ENCODE measurements at regions not wholly inside any gene's neighbourhood (a gene's known extent, or its start where the extent isn't known, plus 50 kb on each side); places are given as distances from the start of the nearest gene placed in this dataset.
A peak's percentile ranks its signal among the peaks of the same experiment; 100 is the strongest.

- Histone ChIP-seq H3K9ac (ENCODE audit: insufficient read depth in 1 of 2, low read depth in 2 of 2, low read length in 2 of 2) (no peak overlapping the region), H3K36me3 (ENCODE audit: control insufficient read depth, insufficient read depth, low read length) (no peaks in the 10 kb centered on the region), H4K20me1 (replicated peaks; ENCODE audit: control insufficient read depth, insufficient read depth, low read length) (no peaks in the 10 kb centered on the region), H3K27me3 (ENCODE audit: control insufficient read depth in 2 of 2, insufficient read depth in 2 of 2, low read length in 2 of 2) (peaks cover 5 to 17% of the 10 kb centered on the region in 2 experiments; a peak in 3 of 5 replicates), H3K27ac (ENCODE audit: extremely low read depth, low read depth, low read length) (no peak overlapping the region), H3K4me1 (replicated peaks in 1 of 2; ENCODE audit: control insufficient read depth in 2 of 2, insufficient read depth in 2 of 2, low read length in 2 of 2) (peaks cover 0 to 2% of the 10 kb centered on the region in 2 experiments; a peak in 1 of 5 replicates), H3K79me2 (ENCODE audit: control insufficient read depth, insufficient read depth, low read length) (no peaks in the 10 kb centered on the region), H3K9me3 (replicated peaks; ENCODE audit: control insufficient read depth, insufficient read depth, low read depth, low read length) (no peaks in the 10 kb centered on the region), H3K9me1 (ENCODE audit: control insufficient read depth, insufficient read depth, low read length) (no peaks in the 10 kb centered on the region), H3K4me3 (no peak overlapping the region), H2AFZ (ENCODE audit: low read depth, low read length) (no peak overlapping the region), H3K4me2 (ENCODE audit: insufficient read depth, low read length) (no peak overlapping the region)
- ChIA-PET POLR2A (no interaction called here), CTCF (ENCODE audit: low intra/inter-chr PET ratio) (no interaction called here)
- no TSS peak for BruUV-seq (replicated peaks)
- no peak for DNase-seq (ENCODE audit: extremely low read depth in 1 of 4, low spot score in 3 of 4)
- ATAC-seq: peak; percentile 76
- FAIRE-seq: no peak
- intact Hi-C loops (cut with micrococcal nuclease): no loop called here
- WGBS (ENCODE audit: insufficient coverage, low coverage, missing lambda C conversion rate): 3% methylated on average over 6 of the region's 8 CpGs
- in situ Hi-C loops (cut with MboI): no loop called here
- TF ChIP-seq CHD2 (IDR thresholded peaks at IDR 0.05; ENCODE audit: low read depth, low read length) (no peak), ZNF551 (CRISPR knock-in tag; IDR thresholded peaks at IDR 0.05) (no peak), RAD21 (CRISPR knock-in tag; conservative IDR thresholded peaks at IDR 0.05 in 1 of 2, IDR thresholded peaks at IDR 0.05 in 1 of 2) (0 out of 4 replicates have a peak, but pooled peaks of 1 of the 2 experiments have one; percentile 7), ZNF609 (CRISPR knock-in tag; IDR thresholded peaks at IDR 0.05; ENCODE audit: borderline replicate concordance) (no peak)
- TF ChIP-seq, protein P1, sequence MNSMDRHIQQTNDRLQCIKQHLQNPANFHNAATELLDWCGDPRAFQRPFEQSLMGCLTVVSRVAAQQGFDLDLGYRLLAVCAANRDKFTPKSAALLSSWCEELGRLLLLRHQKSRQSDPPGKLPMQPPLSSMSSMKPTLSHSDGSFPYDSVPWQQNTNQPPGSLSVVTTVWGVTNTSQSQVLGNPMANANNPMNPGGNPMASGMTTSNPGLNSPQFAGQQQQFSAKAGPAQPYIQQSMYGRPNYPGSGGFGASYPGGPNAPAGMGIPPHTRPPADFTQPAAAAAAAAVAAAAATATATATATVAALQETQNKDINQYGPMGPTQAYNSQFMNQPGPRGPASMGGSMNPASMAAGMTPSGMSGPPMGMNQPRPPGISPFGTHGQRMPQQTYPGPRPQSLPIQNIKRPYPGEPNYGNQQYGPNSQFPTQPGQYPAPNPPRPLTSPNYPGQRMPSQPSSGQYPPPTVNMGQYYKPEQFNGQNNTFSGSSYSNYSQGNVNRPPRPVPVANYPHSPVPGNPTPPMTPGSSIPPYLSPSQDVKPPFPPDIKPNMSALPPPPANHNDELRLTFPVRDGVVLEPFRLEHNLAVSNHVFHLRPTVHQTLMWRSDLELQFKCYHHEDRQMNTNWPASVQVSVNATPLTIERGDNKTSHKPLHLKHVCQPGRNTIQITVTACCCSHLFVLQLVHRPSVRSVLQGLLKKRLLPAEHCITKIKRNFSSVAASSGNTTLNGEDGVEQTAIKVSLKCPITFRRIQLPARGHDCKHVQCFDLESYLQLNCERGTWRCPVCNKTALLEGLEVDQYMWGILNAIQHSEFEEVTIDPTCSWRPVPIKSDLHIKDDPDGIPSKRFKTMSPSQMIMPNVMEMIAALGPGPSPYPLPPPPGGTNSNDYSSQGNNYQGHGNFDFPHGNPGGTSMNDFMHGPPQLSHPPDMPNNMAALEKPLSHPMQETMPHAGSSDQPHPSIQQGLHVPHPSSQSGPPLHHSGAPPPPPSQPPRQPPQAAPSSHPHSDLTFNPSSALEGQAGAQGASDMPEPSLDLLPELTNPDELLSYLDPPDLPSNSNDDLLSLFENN (IDR thresholded peaks at IDR 0.05; ENCODE audit: low read depth in 2 of 2, low read length in 2 of 2): no peak
- TF ChIP-seq, protein P2, sequence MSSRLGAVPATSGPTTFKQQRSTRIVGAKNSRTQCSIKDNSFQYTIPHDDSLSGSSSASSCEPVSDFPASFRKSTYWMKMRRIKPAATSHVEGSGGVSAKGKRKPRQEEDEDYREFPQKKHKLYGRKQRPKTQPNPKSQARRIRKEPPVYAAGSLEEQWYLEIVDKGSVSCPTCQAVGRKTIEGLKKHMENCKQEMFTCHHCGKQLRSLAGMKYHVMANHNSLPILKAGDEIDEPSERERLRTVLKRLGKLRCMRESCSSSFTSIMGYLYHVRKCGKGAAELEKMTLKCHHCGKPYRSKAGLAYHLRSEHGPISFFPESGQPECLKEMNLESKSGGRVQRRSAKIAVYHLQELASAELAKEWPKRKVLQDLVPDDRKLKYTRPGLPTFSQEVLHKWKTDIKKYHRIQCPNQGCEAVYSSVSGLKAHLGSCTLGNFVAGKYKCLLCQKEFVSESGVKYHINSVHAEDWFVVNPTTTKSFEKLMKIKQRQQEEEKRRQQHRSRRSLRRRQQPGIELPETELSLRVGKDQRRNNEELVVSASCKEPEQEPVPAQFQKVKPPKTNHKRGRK (tag; IDR thresholded peaks at IDR 0.05): peak; percentile 92
- TF ChIP-seq, protein P3, sequence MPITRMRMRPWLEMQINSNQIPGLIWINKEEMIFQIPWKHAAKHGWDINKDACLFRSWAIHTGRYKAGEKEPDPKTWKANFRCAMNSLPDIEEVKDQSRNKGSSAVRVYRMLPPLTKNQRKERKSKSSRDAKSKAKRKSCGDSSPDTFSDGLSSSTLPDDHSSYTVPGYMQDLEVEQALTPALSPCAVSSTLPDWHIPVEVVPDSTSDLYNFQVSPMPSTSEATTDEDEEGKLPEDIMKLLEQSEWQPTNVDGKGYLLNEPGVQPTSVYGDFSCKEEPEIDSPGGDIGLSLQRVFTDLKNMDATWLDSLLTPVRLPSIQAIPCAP (CRISPR knock-in tag; IDR thresholded peaks at IDR 0.05; ENCODE audit: borderline replicate concordance): no peak
Measured at GRCh38 chr12:115456946-115457689, 773.1 kb upstream of the TBX3 start.

Data from K562 (cell line).